GM12874 (cell line): ENCODE measurements at regions not wholly inside any gene's neighbourhood (a gene's known extent, or its start where the extent isn't known, plus 50 kb on each side); places are given as distances from the start of the nearest gene placed in this dataset.

Source experiments
- CTCF ChIP-seq: IDR thresholded peaks from 2 replicates; pipeline ENCODE4 v1.5.1; 2011; ENCODE audit warnings: low read depth, mild to moderate bottlenecking, control low read depth, low read length, moderate library complexity; ENCODE audit not compliant: insufficient read depth

GRCh38 chr18:30469091-30469490, 573.5 kb downstream of the DSC3 start:
- TF ChIP-seq CTCF, result no peak

GRCh38 chr18:30465096-30465495, 577.4 kb downstream of the DSC3 start:
- TF ChIP-seq CTCF, result no peak

- TF ChIP-seq CTCF, result no peak
These were observed 585.4 kb downstream of the DSC3 start for GRCh38 chr18:30457156-30457555.

- TF ChIP-seq CTCF, result no peak
These were observed 586.8 kb downstream of the DSC3 start for GRCh38 chr18:30455741-30456140.

GRCh38 chr18:30454920-30455319, 587.6 kb downstream of the DSC3 start:
- no peak for TF ChIP-seq CTCF

GRCh38 chr18:30451981-30452380, 590.6 kb downstream of the DSC3 start:
- TF ChIP-seq CTCF, result no peak

- no peak for TF ChIP-seq CTCF
These were observed 591.6 kb downstream of the DSC3 start for GRCh38 chr18:30450927-30451326.

GRCh38 chr18:30446605-30447004, 595.9 kb downstream of the DSC3 start:
- TF ChIP-seq CTCF, result no peak
